ENCODE measurements at regions not wholly inside any gene's neighbourhood (a gene's known extent, or its start where the extent isn't known, plus 50 kb on each side); places are given as distances from the start of the nearest gene placed in this dataset.

GRCh38 chr6:100136590-100136989 is 142.6 kb upstream of the MCHR2 start:
- Histone ChIP-seq H3K4me3 (no peak overlapping the region), H3K4me1 (no peaks in the 10 kb centered on the region), H3K9me3 (peaks cover 0 to 8% (median 5%) of the 10 kb centered on the region in 4 donors), H3K27ac (replicated peaks in 1 of 4) (no peak overlapping the region), H3K36me3 (no peaks in the 10 kb centered on the region), H3K27me3 (no peaks in the 10 kb centered on the region)
- intact Hi-C loops (cut with DNase I) = no loop called here
- 97% methylated on average over 5 of the region's 8 CpGs for WGBS
- no peak for DNase-seq (ENCODE audit: extremely low spot score)
- TF ChIP-seq, protein P1, sequence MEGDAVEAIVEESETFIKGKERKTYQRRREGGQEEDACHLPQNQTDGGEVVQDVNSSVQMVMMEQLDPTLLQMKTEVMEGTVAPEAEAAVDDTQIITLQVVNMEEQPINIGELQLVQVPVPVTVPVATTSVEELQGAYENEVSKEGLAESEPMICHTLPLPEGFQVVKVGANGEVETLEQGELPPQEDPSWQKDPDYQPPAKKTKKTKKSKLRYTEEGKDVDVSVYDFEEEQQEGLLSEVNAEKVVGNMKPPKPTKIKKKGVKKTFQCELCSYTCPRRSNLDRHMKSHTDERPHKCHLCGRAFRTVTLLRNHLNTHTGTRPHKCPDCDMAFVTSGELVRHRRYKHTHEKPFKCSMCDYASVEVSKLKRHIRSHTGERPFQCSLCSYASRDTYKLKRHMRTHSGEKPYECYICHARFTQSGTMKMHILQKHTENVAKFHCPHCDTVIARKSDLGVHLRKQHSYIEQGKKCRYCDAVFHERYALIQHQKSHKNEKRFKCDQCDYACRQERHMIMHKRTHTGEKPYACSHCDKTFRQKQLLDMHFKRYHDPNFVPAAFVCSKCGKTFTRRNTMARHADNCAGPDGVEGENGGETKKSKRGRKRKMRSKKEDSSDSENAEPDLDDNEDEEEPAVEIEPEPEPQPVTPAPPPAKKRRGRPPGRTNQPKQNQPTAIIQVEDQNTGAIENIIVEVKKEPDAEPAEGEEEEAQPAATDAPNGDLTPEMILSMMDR (IDR thresholded peaks at IDR 0.05) = no peak
- TF ChIP-seq POLR2A (IDR thresholded peaks at IDR 0.05; ENCODE audit: low read depth) (no peak), POLR2AphosphoS5 (IDR thresholded peaks at IDR 0.05) (no peak), EP300 (IDR thresholded peaks at IDR 0.05) (no peak)

DNA sequence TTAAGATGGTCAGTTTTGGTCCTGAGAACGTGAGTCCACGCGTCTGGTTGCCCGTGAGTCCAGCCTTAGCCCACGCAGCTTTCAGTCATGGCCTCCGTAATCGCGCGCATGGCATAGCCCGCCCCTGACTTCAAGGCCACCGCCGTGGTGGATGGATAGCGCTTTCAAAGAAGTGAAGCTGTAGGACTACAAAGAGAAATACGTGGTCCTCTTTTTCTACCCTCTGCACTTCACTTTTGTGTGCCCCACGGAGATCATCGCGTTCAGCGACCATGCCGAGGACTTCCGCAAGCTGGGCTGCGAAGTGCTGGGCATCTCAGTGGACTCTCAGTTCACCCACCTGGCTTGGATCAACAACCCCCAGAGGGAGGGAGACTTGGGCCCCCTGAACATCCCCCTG is 142.0 kb upstream of the MCHR2 start:
- Histone ChIP-seq H3K27me3 (no peaks in the 10 kb centered on the region), H3K36me3 (no peaks in the 10 kb centered on the region), H3K27ac (replicated peaks in 1 of 4) (no peak overlapping the region), H3K9me3 (peaks cover 0 to 12% (median 11%) of the 10 kb centered on the region in 4 donors), H3K4me1 (no peaks in the 10 kb centered on the region), H3K4me3 (no peak overlapping the region)
- DNase-seq (ENCODE audit: extremely low spot score) = no peak
- intact Hi-C loops (cut with DNase I) = no loop called here
- 94% methylated on average over 21 of the region's 21 CpGs for WGBS
- no peak for TF ChIP-seq POLR2A (IDR thresholded peaks at IDR 0.05; ENCODE audit: low read depth)
- no peak for TF ChIP-seq POLR2AphosphoS5 (IDR thresholded peaks at IDR 0.05)
- TF ChIP-seq, protein P1 (IDR thresholded peaks at IDR 0.05) = no peak

DNA sequence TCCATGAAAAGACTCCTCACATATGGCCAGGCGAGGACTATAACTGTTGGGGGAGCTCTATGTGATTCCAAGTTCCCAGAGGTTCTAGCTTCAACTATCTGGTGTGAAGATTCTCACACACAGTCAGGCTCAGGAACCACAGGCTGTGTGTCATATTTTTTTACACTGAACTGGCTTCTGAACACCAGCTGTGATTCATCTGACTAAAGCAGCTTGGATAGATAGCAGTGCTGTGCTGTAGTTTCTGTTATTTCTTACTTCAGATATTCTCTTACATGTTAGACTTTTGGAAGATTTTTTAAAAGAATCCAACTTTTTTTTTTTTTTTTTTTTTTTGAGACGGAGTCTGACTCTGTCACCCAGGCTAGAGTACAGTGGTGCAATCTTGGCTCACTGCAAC is 140.7 kb upstream of the MCHR2 start:
- intact Hi-C loops (cut with DNase I) = no loop called here
- H3K4me1 ChIP-seq = no peaks in the 10 kb centered on the region
- H3K9me3 ChIP-seq = peaks cover 0 to 23% (median 17%) of the 10 kb centered on the region in 4 donors
- no peak for TF ChIP-seq EP300 (IDR thresholded peaks at IDR 0.05)
- no peak for DNase-seq (ENCODE audit: extremely low spot score)
- WGBS = 63% methylated on average over 2 of the region's 2 CpGs
- H3K36me3 ChIP-seq = no peaks in the 10 kb centered on the region
- no peaks in the 10 kb centered on the region for H3K27me3 ChIP-seq
- no peak overlapping the region for H3K27ac ChIP-seq (replicated peaks in 1 of 4)
- H3K4me3 ChIP-seq = no peak overlapping the region

- H3K27ac ChIP-seq (replicated peaks in 1 of 4) = no peak overlapping the region
- WGBS = 63% methylated on average over 2 of the region's 2 CpGs
- no peaks in the 10 kb centered on the region for H3K36me3 ChIP-seq
- no peaks in the 10 kb centered on the region for H3K27me3 ChIP-seq
- DNase-seq (ENCODE audit: extremely low spot score) = no peak
- H3K4me3 ChIP-seq = no peak overlapping the region
- H3K9me3 ChIP-seq = peaks cover 0 to 23% (median 17%) of the 10 kb centered on the region in 4 donors
- no peaks in the 10 kb centered on the region for H3K4me1 ChIP-seq
- intact Hi-C loops (cut with DNase I) = no loop called here
- TF ChIP-seq EP300 (IDR thresholded peaks at IDR 0.05) (no peak), POLR2A (IDR thresholded peaks at IDR 0.05; ENCODE audit: low read depth) (no peak), POLR2AphosphoS5 (IDR thresholded peaks at IDR 0.05) (no peak)
- TF ChIP-seq, protein P1 (IDR thresholded peaks at IDR 0.05) = no peak
Measured at GRCh38 chr6:100134297-100134696, 140.3 kb upstream of the MCHR2 start.

DNA sequence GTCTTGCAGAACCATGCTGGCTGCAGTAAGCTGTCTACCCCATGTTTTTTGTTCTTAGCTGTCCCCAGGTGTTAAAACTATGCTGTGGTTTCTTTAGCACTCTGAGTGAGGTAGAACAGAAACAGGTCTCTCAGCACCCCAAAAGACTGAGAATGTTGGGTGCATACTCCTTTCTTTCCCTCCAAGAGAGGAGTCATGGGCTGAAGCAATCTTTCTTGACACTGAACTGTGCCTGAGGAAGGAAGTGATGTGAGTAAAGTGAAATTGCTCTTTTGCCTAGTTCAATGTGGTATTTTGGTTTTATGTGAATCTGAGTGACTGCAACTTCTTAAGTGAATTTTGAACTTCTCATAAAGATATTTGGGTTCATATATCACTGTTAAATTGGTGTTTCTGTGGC is 138.0 kb upstream of the MCHR2 start:
- Histone ChIP-seq H3K9me3 (peaks cover 0 to 23% (median 17%) of the 10 kb centered on the region in 4 donors), H3K4me1 (no peaks in the 10 kb centered on the region), H3K4me3 (no peak overlapping the region), H3K27me3 (no peaks in the 10 kb centered on the region), H3K27ac (replicated peaks in 1 of 4) (no peak overlapping the region), H3K36me3 (no peaks in the 10 kb centered on the region)
- intact Hi-C loops (cut with DNase I) = no loop called here
- TF ChIP-seq POLR2A (IDR thresholded peaks at IDR 0.05; ENCODE audit: low read depth) (no peak), EP300 (IDR thresholded peaks at IDR 0.05) (no peak), POLR2AphosphoS5 (IDR thresholded peaks at IDR 0.05) (no peak)
- TF ChIP-seq, protein P1 (IDR thresholded peaks at IDR 0.05) = no peak
- DNase-seq (ENCODE audit: extremely low spot score) = no peak

All from esophagus muscularis mucosa (tissue), 4 donors.